A673 (cell line): ENCODE measurements at regions not wholly inside any gene's neighbourhood (a gene's known extent, or its start where the extent isn't known, plus 50 kb on each side); places are given as distances from the start of the nearest gene placed in this dataset.

Experiments used
- BruUV-seq: library from RNA; stranded (reverse); fragments of 400-500 nt; replicated peaks from 2 replicates; lab custom pipeline; 2021; lab: Mats Ljungman, UMichigan
- CTCF ChIA-PET: fragments of 300-600 bp; sonication (Branson Sonifier 250); formaldehyde crosslinking; loops from one replicate; lab custom pipeline; 2022; ENCODE audit warnings: antibody characterized with exemption; lab: Charles Lee
- POLR2A ChIA-PET: fragments of 300-600 bp; sonication (Branson Sonifier 250); formaldehyde crosslinking; loops from one replicate; lab custom pipeline; 2022; ENCODE audit warnings: antibody characterized with exemption; ENCODE audit not compliant: low non-redundant PET; lab: Charles Lee
- DNase-seq: peaks from one replicate; pipeline ENCODE4 v3.0.0-alpha.2; 2015; ENCODE audit warnings: low spot score
- H3K27ac ChIP-seq: fragments of 200-600 bp; sonication (generic); 2 replicates; pipeline ENCODE4 v1.5.1; 2016; ENCODE audit warnings: mixed run types, low read depth, mild to moderate bottlenecking, mixed read lengths, antibody characterized with exemption, low read length; ENCODE audit not compliant: poor library complexity, severe bottlenecking
- H3K27me3 ChIP-seq: fragments of 200-600 bp; sonication (generic); replicated peaks from 2 replicates; pipeline ENCODE4 v1.6.1; 2017; ENCODE audit warnings: mixed run types, low read depth, mild to moderate bottlenecking, mixed read lengths, antibody characterized with exemption, low read length; ENCODE audit not compliant: insufficient read depth, poor library complexity
- H3K36me3 ChIP-seq: fragments of 200-600 bp; sonication (generic); 2 replicates; pipeline ENCODE4 v1.6.1; 2016; ENCODE audit warnings: mixed run types, mild to moderate bottlenecking, mixed read lengths, antibody characterized with exemption, low read length; ENCODE audit not compliant: insufficient read depth, poor library complexity, severe bottlenecking
- H3K4me1 ChIP-seq: fragments of 200-600 bp; sonication (generic); 2 replicates; pipeline ENCODE4 v1.6.1; 2017; ENCODE audit warnings: mixed run types, mild to moderate bottlenecking, mixed read lengths, antibody characterized with exemption, low read length; ENCODE audit not compliant: insufficient read depth, poor library complexity, severe bottlenecking
- H3K4me3 ChIP-seq: fragments of 200-600 bp; sonication (generic); 2 replicates; pipeline ENCODE4 v1.5.1; 2016; ENCODE audit warnings: low read depth, mixed run types, mild to moderate bottlenecking, mixed read lengths, low read length; ENCODE audit not compliant: poor library complexity, severe bottlenecking
- H3K9me3 ChIP-seq: fragments of 200-600 bp; sonication (generic); 2 replicates; pipeline ENCODE4 v1.6.1; 2016; ENCODE audit warnings: mixed run types, low read depth, mild to moderate bottlenecking, mixed read lengths, antibody characterized with exemption, low read length; ENCODE audit not compliant: poor library complexity, severe bottlenecking
- CTCF ChIP-seq: fragments of 300-800, 200-600 bp; sonication (generic); conservative IDR thresholded peaks from 2 replicates; pipeline ENCODE4 v1.5.1; 2017; ENCODE audit warnings: low read depth, mild to moderate bottlenecking, antibody characterized with exemption, low read length, moderate library complexity, mixed read lengths
- EZH2 ChIP-seq: fragments of 200-600 bp; sonication (generic); IDR thresholded peaks from 2 replicates; pipeline ENCODE4 v1.6.1; 2017; ENCODE audit warnings: borderline replicate concordance, low read depth, mild to moderate bottlenecking, mixed read lengths, antibody characterized with exemption, low read length; ENCODE audit not compliant: poor library complexity, severe bottlenecking
- intact Hi-C: fragments of 100-400 bp; cut with micrococcal nuclease; formaldehyde crosslinking; loops from one replicate; pipeline ENCODE4 v1.10.0; 2022; ENCODE audit not compliant: unreplicated experiment

- Histone ChIP-seq H3K27ac (no peak overlapping the region), H3K9me3 (peaks cover 39% of the 10 kb centered on the region), H3K4me1 (no peaks in the 10 kb centered on the region), H3K4me3 (no peak overlapping the region), H3K36me3 (no peaks in the 10 kb centered on the region), H3K27me3 (no peaks in the 10 kb centered on the region)
- intact Hi-C loops: no loop called here
- TF ChIP-seq EZH2 (no peak), CTCF (no peak)
- no TSS peak for BruUV-seq
- ChIA-PET POLR2A (no interaction called here), CTCF (no interaction called here)
- no peak for DNase-seq
Measured at GRCh38 chr7:51665045-51665780, 348.6 kb upstream of the COBL start.

- Histone ChIP-seq H3K9me3 (peaks cover 20% of the 10 kb centered on the region), H3K27me3 (no peaks in the 10 kb centered on the region), H3K36me3 (no peaks in the 10 kb centered on the region), H3K4me1 (no peaks in the 10 kb centered on the region), H3K4me3 (no peak overlapping the region), H3K27ac (no peak overlapping the region)
- intact Hi-C loops: no loop called here
- no TSS peak for BruUV-seq
- no peak for DNase-seq
- TF ChIP-seq EZH2 (no peak), CTCF (no peak)
- ChIA-PET POLR2A (no interaction called here), CTCF (no interaction called here)
Measured at GRCh38 chr7:51660516-51660915, 343.9 kb upstream of the COBL start.

DNA sequence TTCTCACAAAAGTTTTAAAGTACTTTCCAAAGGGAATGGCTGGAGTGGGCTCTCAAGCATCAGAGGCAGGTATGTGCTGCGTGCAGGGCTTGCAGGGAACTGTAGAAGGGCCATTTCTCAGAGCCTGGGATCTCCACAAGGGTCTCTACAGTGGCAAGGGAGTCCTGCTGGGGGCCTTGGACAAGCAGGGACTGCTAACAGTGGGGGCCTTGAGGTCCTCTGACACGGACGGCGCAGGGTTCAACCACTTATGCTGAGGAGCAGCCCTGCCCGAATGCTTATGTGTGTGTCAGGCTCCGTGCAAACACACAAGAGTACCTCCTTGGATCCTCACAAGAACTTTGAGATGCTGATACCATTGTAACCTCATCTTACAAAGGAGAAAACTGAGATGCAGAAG lies 342.1 kb upstream of the COBL start:
- intact Hi-C loops: loop anchor here (10.0 kb wide), 1 partner anchor 56 kb away; no protein-coding TSS in a partner anchor
- no TSS peak for BruUV-seq
- Histone ChIP-seq H3K4me1 (no peaks in the 10 kb centered on the region), H3K36me3 (no peaks in the 10 kb centered on the region), H3K4me3 (no peak overlapping the region), H3K27me3 (no peaks in the 10 kb centered on the region), H3K27ac (no peak overlapping the region), H3K9me3 (peaks cover 18% of the 10 kb centered on the region)
- CTCF ChIA-PET: no interaction called here
- POLR2A ChIA-PET: no interaction called here
- TF ChIP-seq CTCF: no peak
- no peak for TF ChIP-seq EZH2
- DNase-seq: no peak
